ENCODE measurements at regions not wholly inside any gene's neighbourhood (a gene's known extent, or its start where the extent isn't known, plus 50 kb on each side); places are given as distances from the start of the nearest gene placed in this dataset.
"Not testable (repeated sequence)": the region's sequence is repeated elsewhere in the genome, so short reads cannot be mapped to it uniquely, and the experiment has no call there.

DNA sequence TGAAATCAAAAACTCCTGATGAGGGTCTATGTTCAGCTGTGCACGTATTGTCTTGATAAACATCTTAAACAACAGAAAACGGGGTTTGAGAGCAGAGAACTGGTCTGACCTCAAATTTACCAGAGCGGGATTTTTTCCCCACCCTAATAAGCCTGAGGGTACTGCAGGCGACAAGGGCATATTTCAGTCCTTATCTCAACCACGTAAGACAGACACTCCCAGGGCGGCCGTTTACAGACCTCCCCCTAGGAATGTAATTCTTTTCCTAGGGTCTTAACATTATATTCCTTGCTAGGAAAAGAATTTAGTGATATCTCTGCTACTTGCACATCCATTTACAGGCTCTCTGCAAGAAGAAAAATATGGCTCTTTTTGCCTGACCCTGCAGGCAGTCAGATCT lies 1546.6 kb downstream of the FAM181B start:
- not testable (repeated sequence) for TF ChIP-seq CHD4 (IDR thresholded peaks at IDR 0.05)
- TF ChIP-seq, protein P1, sequence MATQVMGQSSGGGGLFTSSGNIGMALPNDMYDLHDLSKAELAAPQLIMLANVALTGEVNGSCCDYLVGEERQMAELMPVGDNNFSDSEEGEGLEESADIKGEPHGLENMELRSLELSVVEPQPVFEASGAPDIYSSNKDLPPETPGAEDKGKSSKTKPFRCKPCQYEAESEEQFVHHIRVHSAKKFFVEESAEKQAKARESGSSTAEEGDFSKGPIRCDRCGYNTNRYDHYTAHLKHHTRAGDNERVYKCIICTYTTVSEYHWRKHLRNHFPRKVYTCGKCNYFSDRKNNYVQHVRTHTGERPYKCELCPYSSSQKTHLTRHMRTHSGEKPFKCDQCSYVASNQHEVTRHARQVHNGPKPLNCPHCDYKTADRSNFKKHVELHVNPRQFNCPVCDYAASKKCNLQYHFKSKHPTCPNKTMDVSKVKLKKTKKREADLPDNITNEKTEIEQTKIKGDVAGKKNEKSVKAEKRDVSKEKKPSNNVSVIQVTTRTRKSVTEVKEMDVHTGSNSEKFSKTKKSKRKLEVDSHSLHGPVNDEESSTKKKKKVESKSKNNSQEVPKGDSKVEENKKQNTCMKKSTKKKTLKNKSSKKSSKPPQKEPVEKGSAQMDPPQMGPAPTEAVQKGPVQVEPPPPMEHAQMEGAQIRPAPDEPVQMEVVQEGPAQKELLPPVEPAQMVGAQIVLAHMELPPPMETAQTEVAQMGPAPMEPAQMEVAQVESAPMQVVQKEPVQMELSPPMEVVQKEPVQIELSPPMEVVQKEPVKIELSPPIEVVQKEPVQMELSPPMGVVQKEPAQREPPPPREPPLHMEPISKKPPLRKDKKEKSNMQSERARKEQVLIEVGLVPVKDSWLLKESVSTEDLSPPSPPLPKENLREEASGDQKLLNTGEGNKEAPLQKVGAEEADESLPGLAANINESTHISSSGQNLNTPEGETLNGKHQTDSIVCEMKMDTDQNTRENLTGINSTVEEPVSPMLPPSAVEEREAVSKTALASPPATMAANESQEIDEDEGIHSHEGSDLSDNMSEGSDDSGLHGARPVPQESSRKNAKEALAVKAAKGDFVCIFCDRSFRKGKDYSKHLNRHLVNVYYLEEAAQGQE (IDR thresholded peaks at IDR 0.05; ENCODE audit: low read depth, low read length): not testable (repeated sequence)
